ENCODE measurements at regions not wholly inside any gene's neighbourhood (a gene's known extent, or its start where the extent isn't known, plus 50 kb on each side); places are given as distances from the start of the nearest gene placed in this dataset.

- Histone ChIP-seq H3K9me2 (ENCODE audit: insufficient read depth) (no peaks in the 10 kb centered on the region), H3K9me3 (ENCODE audit: control insufficient read depth in 1 of 2, insufficient read depth in 1 of 2, low read depth in 1 of 2, low read length in 2 of 2) (no peaks in the 10 kb centered on the region), H2AFZ (ENCODE audit: low read depth, low read length, poor library complexity, severe bottlenecking) (peak overlapping the region; percentile 91), H3K4me3 (replicated peaks in 1 of 2; ENCODE audit: low read depth in 1 of 2, low read length in 2 of 2) (no peak overlapping the region), H3K9ac (ENCODE audit: low read length) (no peak overlapping the region), H3K27ac (ENCODE audit: low read depth, low read length) (no peak overlapping the region), H3K79me2 (ENCODE audit: insufficient read depth, low read length) (no peaks in the 10 kb centered on the region), H3K4me1 (ENCODE audit: control insufficient read depth in 1 of 2, insufficient read depth in 2 of 2, low read length in 2 of 2) (peaks cover 5 to 24% of the 10 kb centered on the region in 2 experiments; a peak in 3 of 4 replicates), H3K27me3 (ENCODE audit: insufficient read depth, low read length) (no peaks in the 10 kb centered on the region), H4K20me1 (ENCODE audit: insufficient read depth) (no peaks in the 10 kb centered on the region), H3K4me2 (ENCODE audit: low read length) (no peak overlapping the region), H3K36me3 (ENCODE audit: control insufficient read depth in 1 of 2, insufficient read depth in 2 of 2, low read length in 2 of 2) (no peaks in the 10 kb centered on the region)
- RAD21 ChIA-PET (ENCODE audit: low non-redundant PET in 1 of 2, low total read pairs in 2 of 2, uncharacterized antibody in 2 of 2, unreplicated experiment in 2 of 2) = no interaction called here
- intact Hi-C loops (cut with micrococcal nuclease) = loop anchor here (5.0 to 10.0 kb wide), 2 partner anchors 575 to 762 kb away; no protein-coding TSS in a partner anchor
- CTCF ChIA-PET = interaction anchor here (1.6 to 3.1 kb wide), 4 partner anchors 11 to 545 kb away, joined by 6 to 58 read pairs (median 9); no protein-coding TSS in a partner anchor
- BruUV-seq (replicated peaks) = no TSS peak
- ATAC-seq (no peak), DNase-seq (ENCODE audit: low read depth, low spot score) (no peak)
- TF ChIP-seq ELF1 (IDR thresholded peaks at IDR 0.05; ENCODE audit: borderline replicate concordance, low read depth) = no peak
- no peak for TF ChIP-seq POLR2A (IDR thresholded peaks at IDR 0.05; ENCODE audit: borderline replicate concordance, extremely low read depth, insufficient read depth, insufficient read length)
- TF ChIP-seq ZBTB33 (IDR thresholded peaks at IDR 0.05; ENCODE audit: extremely low read depth, insufficient replicate concordance, low read length) = no peak
- no peak for TF ChIP-seq ZNF274 (IDR thresholded peaks at IDR 0.05; ENCODE audit: low read depth, low read length)
- no peak for TF ChIP-seq MAX (IDR thresholded peaks at IDR 0.05)
- TF ChIP-seq EZH2 (IDR thresholded peaks at IDR 0.05) = no peak
- no peak for TF ChIP-seq JUND (IDR thresholded peaks at IDR 0.05)
- TF ChIP-seq SP1 (IDR thresholded peaks at IDR 0.05; ENCODE audit: low read depth) = no peak
- no peak for TF ChIP-seq POLR2AphosphoS5 (IDR thresholded peaks at IDR 0.05; ENCODE audit: low read depth, low read length)
- TF ChIP-seq, protein P1, sequence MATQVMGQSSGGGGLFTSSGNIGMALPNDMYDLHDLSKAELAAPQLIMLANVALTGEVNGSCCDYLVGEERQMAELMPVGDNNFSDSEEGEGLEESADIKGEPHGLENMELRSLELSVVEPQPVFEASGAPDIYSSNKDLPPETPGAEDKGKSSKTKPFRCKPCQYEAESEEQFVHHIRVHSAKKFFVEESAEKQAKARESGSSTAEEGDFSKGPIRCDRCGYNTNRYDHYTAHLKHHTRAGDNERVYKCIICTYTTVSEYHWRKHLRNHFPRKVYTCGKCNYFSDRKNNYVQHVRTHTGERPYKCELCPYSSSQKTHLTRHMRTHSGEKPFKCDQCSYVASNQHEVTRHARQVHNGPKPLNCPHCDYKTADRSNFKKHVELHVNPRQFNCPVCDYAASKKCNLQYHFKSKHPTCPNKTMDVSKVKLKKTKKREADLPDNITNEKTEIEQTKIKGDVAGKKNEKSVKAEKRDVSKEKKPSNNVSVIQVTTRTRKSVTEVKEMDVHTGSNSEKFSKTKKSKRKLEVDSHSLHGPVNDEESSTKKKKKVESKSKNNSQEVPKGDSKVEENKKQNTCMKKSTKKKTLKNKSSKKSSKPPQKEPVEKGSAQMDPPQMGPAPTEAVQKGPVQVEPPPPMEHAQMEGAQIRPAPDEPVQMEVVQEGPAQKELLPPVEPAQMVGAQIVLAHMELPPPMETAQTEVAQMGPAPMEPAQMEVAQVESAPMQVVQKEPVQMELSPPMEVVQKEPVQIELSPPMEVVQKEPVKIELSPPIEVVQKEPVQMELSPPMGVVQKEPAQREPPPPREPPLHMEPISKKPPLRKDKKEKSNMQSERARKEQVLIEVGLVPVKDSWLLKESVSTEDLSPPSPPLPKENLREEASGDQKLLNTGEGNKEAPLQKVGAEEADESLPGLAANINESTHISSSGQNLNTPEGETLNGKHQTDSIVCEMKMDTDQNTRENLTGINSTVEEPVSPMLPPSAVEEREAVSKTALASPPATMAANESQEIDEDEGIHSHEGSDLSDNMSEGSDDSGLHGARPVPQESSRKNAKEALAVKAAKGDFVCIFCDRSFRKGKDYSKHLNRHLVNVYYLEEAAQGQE (IDR thresholded peaks at IDR 0.05; ENCODE audit: low read depth) = no peak
- TF ChIP-seq TCF7L2 (IDR thresholded peaks at IDR 0.05; ENCODE audit: borderline replicate concordance, extremely low read depth, insufficient read depth, insufficient read length) = no peak
- no peak for TF ChIP-seq ZFX (IDR thresholded peaks at IDR 0.05)
- TF ChIP-seq SIN3A (IDR thresholded peaks at IDR 0.05; ENCODE audit: low read depth) = no peak
- TF ChIP-seq CTCF (IDR thresholded peaks at IDR 0.05 in 2 of 3, conservative IDR thresholded peaks at IDR 0.05 in 1 of 3; ENCODE audit: borderline replicate concordance in 1 of 3, insufficient read depth in 1 of 3, low read depth in 2 of 3, low read length in 2 of 3) = no peak
- no peak for TF ChIP-seq ATF3 (IDR thresholded peaks at IDR 0.05)
- TF ChIP-seq RAD21 (IDR thresholded peaks at IDR 0.05; ENCODE audit: low read depth) = no peak
- no peak for TF ChIP-seq CBX3 (IDR thresholded peaks at IDR 0.05; ENCODE audit: low read depth)
- no peak for TF ChIP-seq SRF (IDR thresholded peaks at IDR 0.05; ENCODE audit: low read depth)
- POLR2A ChIA-PET = interaction anchor here (0.9 to 1.4 kb wide), 2 partner anchors 108 to 485 kb away, joined by 3 to 5 read pairs; no protein-coding TSS in a partner anchor
These were observed 206.7 kb upstream of the C1orf87 start for GRCh38 chr1:60280256-60280655.

Data from HCT116 (cell line).